Karpas-422 (cell line): ENCODE measurements at regions not wholly inside any gene's neighbourhood (a gene's known extent, or its start where the extent isn't known, plus 50 kb on each side); places are given as distances from the start of the nearest gene placed in this dataset.
A peak's percentile ranks its signal among the peaks of the same experiment; 100 is the strongest.

Source experiments
- DNase-seq: peaks from one replicate; pipeline ENCODE4 v3.0.0-alpha.2; 2015
- H2AFZ ChIP-seq: fragments of 200-600 bp; sonication (generic); 2 replicates; pipeline ENCODE4 v1.6.1; 2014; ENCODE audit warnings: antibody characterized with exemption, low read length, mixed read lengths
- H3K27ac ChIP-seq: fragments of 200-600 bp; sonication (generic); 2 replicates; pipeline ENCODE4 v1.5.1; 2014; ENCODE audit warnings: mild to moderate bottlenecking, low read length, moderate library complexity
- H3K27me3 ChIP-seq: fragments of 200-600 bp; sonication (generic); 2 replicates; pipeline ENCODE4 v1.6.1; 2014; ENCODE audit warnings: low read length, mixed read lengths
- H3K36me3 ChIP-seq: fragments of 200-600 bp; sonication (generic); 2 replicates; pipeline ENCODE4 v1.6.1; 2014; ENCODE audit warnings: low read length, mixed read lengths; ENCODE audit not compliant: insufficient read depth
- H3K4me1 ChIP-seq: fragments of 200-600 bp; sonication (generic); 2 replicates; pipeline ENCODE4 v1.6.1; 2014; ENCODE audit warnings: mild to moderate bottlenecking, low read length, mixed read lengths
- H3K4me2 ChIP-seq: fragments of 200-600 bp; sonication (generic); 2 replicates; pipeline ENCODE4 v1.6.1; 2014; ENCODE audit warnings: low read length, low read depth, mild to moderate bottlenecking; ENCODE audit not compliant: poor library complexity, severe bottlenecking
- H3K4me3 ChIP-seq: fragments of 200-600 bp; sonication (generic); 2 replicates; pipeline ENCODE4 v1.5.1; 2014; ENCODE audit warnings: mild to moderate bottlenecking, antibody characterized with exemption, low read length, mixed read lengths
- H3K79me2 ChIP-seq: fragments of 200-600 bp; sonication (generic); 2 replicates; pipeline ENCODE4 v1.6.1; 2014; ENCODE audit warnings: mild to moderate bottlenecking, low read length, mixed read lengths
- H3K9ac ChIP-seq: fragments of 200-600 bp; sonication (generic); 2 replicates; pipeline ENCODE4 v1.6.0; 2014; ENCODE audit warnings: low read length
- H3K9me2 ChIP-seq: fragments of 200-600 bp; sonication (generic), shearing (Covaris generic); replicated peaks from 2 replicates; pipeline ENCODE4 v1.6.0; 2014; ENCODE audit warnings: mild to moderate bottlenecking, low read length, moderate library complexity; ENCODE audit not compliant: insufficient read depth
- H3K9me3 ChIP-seq: fragments of 300-700, 200-600 bp; sonication (generic); 2 replicates; pipeline ENCODE4 v1.6.1; 2014; ENCODE audit warnings: low read length, mixed read lengths
- H4K20me1 ChIP-seq: fragments of 200-600 bp; sonication (generic); 2 replicates; pipeline ENCODE4 v1.6.1; 2014; ENCODE audit warnings: mild to moderate bottlenecking, antibody characterized with exemption, low read length, low read depth; ENCODE audit not compliant: insufficient read depth

- DNase-seq = no peak
- no peak overlapping the region for H3K27ac ChIP-seq
- H3K9me2 ChIP-seq = no peaks in the 10 kb centered on the region
- no peak overlapping the region for H3K4me3 ChIP-seq
- H3K27me3 ChIP-seq = no peaks in the 10 kb centered on the region
- no peak overlapping the region for H3K9ac ChIP-seq
- H3K79me2 ChIP-seq = no peaks in the 10 kb centered on the region
- no peaks in the 10 kb centered on the region for H3K36me3 ChIP-seq
- no peaks in the 10 kb centered on the region for H3K4me1 ChIP-seq
- H4K20me1 ChIP-seq = no peaks in the 10 kb centered on the region
- no peak overlapping the region for H3K4me2 ChIP-seq
- no peak overlapping the region for H2AFZ ChIP-seq
- H3K9me3 ChIP-seq = no peaks in the 10 kb centered on the region
Observed at GRCh38 chrX:137362583-137362982, 203.3 kb upstream of the ZIC3 start.

DNA sequence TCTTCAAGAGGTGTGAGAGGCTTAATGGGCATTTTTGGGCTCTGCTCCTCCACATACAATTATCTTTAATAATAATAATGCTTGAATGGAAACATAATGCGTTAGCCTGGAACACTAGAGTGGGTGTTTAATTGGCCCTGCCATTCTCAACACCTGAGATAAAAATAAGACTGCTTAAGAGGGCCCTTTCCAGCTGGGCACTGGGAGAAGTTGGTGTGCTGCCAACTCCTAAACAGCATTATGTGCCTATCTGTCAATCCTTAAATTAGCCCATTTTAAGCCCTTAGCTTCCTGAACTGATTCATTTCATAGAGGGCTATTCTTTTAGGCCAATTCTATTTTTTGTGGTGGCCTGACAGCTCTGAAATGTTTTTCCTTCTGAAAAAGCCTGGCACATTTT is 211.1 kb upstream of the ZIC3 start:
- H4K20me1 ChIP-seq = no peaks in the 10 kb centered on the region
- no peak overlapping the region for H3K9ac ChIP-seq
- H3K4me1 ChIP-seq = no peaks in the 10 kb centered on the region
- no peaks in the 10 kb centered on the region for H3K36me3 ChIP-seq
- H3K4me3 ChIP-seq = no peak overlapping the region
- no peak overlapping the region for H3K4me2 ChIP-seq
- no peaks in the 10 kb centered on the region for H3K27me3 ChIP-seq
- DNase-seq = no peak
- H3K79me2 ChIP-seq = no peaks in the 10 kb centered on the region
- H3K27ac ChIP-seq = no peak overlapping the region
- no peak overlapping the region for H2AFZ ChIP-seq
- no peaks in the 10 kb centered on the region for H3K9me2 ChIP-seq
- H3K9me3 ChIP-seq = no peaks in the 10 kb centered on the region; the same call in 1 of the 2 replicates

DNA sequence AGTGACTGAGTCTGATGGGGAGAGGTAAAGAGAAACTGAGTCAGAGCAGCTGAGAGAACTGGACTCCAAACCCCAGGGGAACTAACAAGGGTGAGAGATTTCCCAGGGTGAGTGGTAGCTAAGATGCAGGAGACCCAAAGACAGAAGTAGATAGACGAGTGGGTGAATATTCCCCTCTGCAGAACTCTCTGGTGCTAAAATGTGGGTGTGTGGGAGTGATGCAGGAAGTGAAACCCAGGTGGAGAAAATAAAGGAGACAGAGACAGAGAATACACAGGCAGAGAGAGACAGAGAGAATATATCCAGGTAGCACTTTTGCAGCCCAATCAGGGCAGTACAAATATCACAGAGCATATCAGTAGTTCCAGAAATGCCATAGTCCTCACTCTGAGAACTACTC is 212.5 kb upstream of the ZIC3 start:
- Histone ChIP-seq H3K4me1 (no peaks in the 10 kb centered on the region), H3K4me2 (no peak overlapping the region), H3K27ac (no peak overlapping the region), H3K9me2 (no peaks in the 10 kb centered on the region), H3K36me3 (no peaks in the 10 kb centered on the region), H3K79me2 (no peaks in the 10 kb centered on the region), H2AFZ (no peak overlapping the region), H4K20me1 (no peaks in the 10 kb centered on the region), H3K9me3 (no peaks in the 10 kb centered on the region; the same call in 1 of the 2 replicates), H3K9ac (no peak overlapping the region), H3K27me3 (no peaks in the 10 kb centered on the region), H3K4me3 (no peak overlapping the region)
- DNase-seq = no peak

DNA sequence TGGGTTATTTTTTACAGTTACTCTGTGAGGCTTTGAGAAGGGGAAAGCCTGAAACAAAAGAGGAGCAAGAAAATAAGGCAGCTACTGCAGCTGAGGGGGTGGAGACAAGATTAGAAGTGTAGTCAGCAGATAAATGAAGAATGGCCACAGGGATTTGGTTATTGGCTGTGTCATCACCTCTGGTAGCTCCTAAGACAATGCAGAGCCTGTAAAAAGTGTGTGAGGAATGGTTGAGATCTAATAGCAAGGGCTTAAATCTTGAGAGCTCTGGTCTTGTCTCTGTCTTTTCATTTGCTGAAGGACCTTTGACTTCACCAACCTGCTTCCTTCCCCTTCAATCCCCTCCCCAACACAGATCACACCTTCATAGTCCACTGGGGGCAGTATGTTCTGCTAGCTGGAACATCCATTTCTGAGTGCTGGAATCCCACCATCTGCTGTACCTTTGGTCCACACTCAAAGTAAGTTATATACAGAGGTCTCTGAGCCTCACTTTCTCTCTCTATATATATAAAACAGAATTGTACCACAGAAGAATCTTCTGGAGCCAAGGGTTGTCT is 213.7 kb upstream of the ZIC3 start:
- Histone ChIP-seq H3K9me3 (no peaks in the 10 kb centered on the region; the same call in 1 of the 2 replicates), H3K36me3 (no peaks in the 10 kb centered on the region), H3K4me3 (no peak overlapping the region), H3K4me2 (no peak overlapping the region), H3K4me1 (no peaks in the 10 kb centered on the region), H3K9ac (no peak overlapping the region), H3K9me2 (no peaks in the 10 kb centered on the region), H3K27me3 (no peaks in the 10 kb centered on the region), H2AFZ (no peak overlapping the region), H4K20me1 (no peaks in the 10 kb centered on the region), H3K79me2 (no peaks in the 10 kb centered on the region), H3K27ac (no peak overlapping the region)
- DNase-seq = peak; percentile 43

DNA sequence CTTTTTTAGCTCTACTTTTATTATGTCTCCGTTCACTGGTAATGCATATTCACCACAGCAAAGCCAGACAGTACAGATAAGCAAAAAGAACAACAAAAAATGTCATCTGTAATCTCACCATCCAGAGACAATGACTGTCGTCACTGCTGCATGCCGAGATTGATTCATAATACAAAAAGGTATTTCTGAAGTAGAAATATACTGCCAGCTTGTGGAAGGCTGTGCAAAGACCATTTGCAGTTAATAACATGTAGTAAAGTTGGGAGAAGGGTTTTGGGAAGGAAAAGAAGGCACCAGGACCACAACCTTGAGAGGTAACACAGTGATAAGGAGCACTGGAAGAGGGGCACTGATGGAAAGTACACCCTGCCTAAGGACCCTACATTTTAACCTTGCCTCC is 223.0 kb upstream of the ZIC3 start:
- Histone ChIP-seq H3K79me2 (no peaks in the 10 kb centered on the region), H3K4me3 (no peak overlapping the region), H3K4me2 (no peak overlapping the region), H4K20me1 (no peaks in the 10 kb centered on the region), H2AFZ (no peak overlapping the region), H3K27ac (no peak overlapping the region), H3K9ac (no peak overlapping the region), H3K9me3 (no peaks in the 10 kb centered on the region), H3K27me3 (no peaks in the 10 kb centered on the region), H3K4me1 (no peaks in the 10 kb centered on the region), H3K9me2 (no peaks in the 10 kb centered on the region), H3K36me3 (no peaks in the 10 kb centered on the region)
- no peak for DNase-seq

GRCh38 chrX:137313627-137314026 is 252.3 kb upstream of the ZIC3 start:
- Histone ChIP-seq H3K9me2 (no peaks in the 10 kb centered on the region), H4K20me1 (no peaks in the 10 kb centered on the region), H3K4me2 (no peak overlapping the region), H3K27ac (no peak overlapping the region), H3K36me3 (no peaks in the 10 kb centered on the region), H3K4me3 (no peak overlapping the region), H3K79me2 (no peaks in the 10 kb centered on the region), H3K27me3 (no peaks in the 10 kb centered on the region), H3K9me3 (peaks cover 4% of the 10 kb centered on the region), H3K9ac (no peak overlapping the region), H3K4me1 (no peaks in the 10 kb centered on the region), H2AFZ (no peak overlapping the region)
- no peak for DNase-seq

- Histone ChIP-seq H3K4me2 (no peak overlapping the region), H3K9me2 (no peaks in the 10 kb centered on the region), H3K9ac (no peak overlapping the region), H2AFZ (no peak overlapping the region), H3K4me1 (no peaks in the 10 kb centered on the region), H3K79me2 (no peaks in the 10 kb centered on the region), H3K36me3 (no peaks in the 10 kb centered on the region), H3K27ac (no peak overlapping the region), H3K27me3 (no peaks in the 10 kb centered on the region), H4K20me1 (no peaks in the 10 kb centered on the region), H3K9me3 (no peaks in the 10 kb centered on the region; the same call in 1 of the 2 replicates), H3K4me3 (no peak overlapping the region)
- no peak for DNase-seq
Observed at GRCh38 chrX:137305404-137305803, 260.5 kb upstream of the ZIC3 start.

DNA sequence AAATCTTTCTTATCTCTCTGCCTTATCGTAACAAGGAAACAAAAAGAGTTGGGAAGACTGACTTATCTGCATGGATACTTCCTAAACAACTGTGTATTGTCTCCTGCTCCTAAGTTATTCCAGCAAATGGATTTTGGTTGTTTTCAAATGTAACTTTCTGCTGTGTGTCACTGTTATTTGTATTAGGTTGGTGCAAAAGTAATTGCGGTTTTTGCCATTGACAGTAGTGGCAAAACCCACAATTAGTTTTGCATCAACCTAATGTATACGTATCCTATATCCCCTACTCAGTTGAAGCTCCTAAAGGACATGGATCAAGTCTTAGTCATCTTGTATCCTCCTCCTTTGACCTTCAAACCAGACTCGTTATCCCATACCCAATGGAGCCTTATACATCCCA is 263.4 kb upstream of the GPR101 start:
- no peaks in the 10 kb centered on the region for H3K9me3 ChIP-seq
- H4K20me1 ChIP-seq = no peaks in the 10 kb centered on the region
- no peak overlapping the region for H3K9ac ChIP-seq
- no peak overlapping the region for H3K4me2 ChIP-seq
- H3K79me2 ChIP-seq = no peaks in the 10 kb centered on the region
- DNase-seq = no peak
- no peaks in the 10 kb centered on the region for H3K36me3 ChIP-seq
- H3K27ac ChIP-seq = no peak overlapping the region
- H3K4me1 ChIP-seq = no peaks in the 10 kb centered on the region
- H2AFZ ChIP-seq = no peak overlapping the region
- H3K4me3 ChIP-seq = no peak overlapping the region
- no peaks in the 10 kb centered on the region for H3K27me3 ChIP-seq
- H3K9me2 ChIP-seq = no peaks in the 10 kb centered on the region

- H3K9me3 ChIP-seq = no peaks in the 10 kb centered on the region
- H3K79me2 ChIP-seq = no peaks in the 10 kb centered on the region
- H3K4me1 ChIP-seq = no peaks in the 10 kb centered on the region
- no peak overlapping the region for H3K27ac ChIP-seq
- DNase-seq = no peak
- no peak overlapping the region for H3K4me2 ChIP-seq
- H4K20me1 ChIP-seq = no peaks in the 10 kb centered on the region
- no peaks in the 10 kb centered on the region for H3K27me3 ChIP-seq
- H2AFZ ChIP-seq = no peak overlapping the region
- H3K9ac ChIP-seq = no peak overlapping the region
- no peaks in the 10 kb centered on the region for H3K36me3 ChIP-seq
- H3K9me2 ChIP-seq = no peaks in the 10 kb centered on the region
- no peak overlapping the region for H3K4me3 ChIP-seq
Observed at GRCh38 chrX:137290011-137290410, 256.2 kb upstream of the GPR101 start.
